A549 (cell line): ENCODE measurements at regions not wholly inside any gene's neighbourhood (a gene's known extent, or its start where the extent isn't known, plus 50 kb on each side); places are given as distances from the start of the nearest gene placed in this dataset.

Experiments
- ATAC-seq, 2 experiments: fragments of 200-7000 bp in 1 of 2; fragments of >200 bp in 1 of 2; cut with Nextera tagmentation in 1 of 2; cut with Tn5 transposase in 1 of 2; 3 replicates each; pipeline versions ENCODE4 v1.8.0 to v1.9.1; 2018 to 2020; ENCODE audit warnings: mild to moderate bottlenecking in 1 of 2, moderate library complexity in 1 of 2
- CTCF ChIA-PET: fragments of 300-600 bp; sonication (Branson Sonifier 250); formaldehyde crosslinking; extraction: SDS; loops from one replicate; lab custom pipeline; 2021; ENCODE audit warnings: antibody characterized with exemption, inconsistent platforms; lab: Yijun Ruan, JAX
- POLR2A ChIA-PET: fragments of 350-600 bp; formaldehyde crosslinking; extraction: SDS; loops from one replicate; lab custom pipeline; 2021; ENCODE audit warnings: antibody characterized with exemption, inconsistent platforms; lab: Yijun Ruan, JAX
- DNase-seq, 2 experiments: peaks; one replicate each; pipeline versions ENCODE4 v3.0.0 to v3.0.0-alpha.2; 2011 to 2016; ENCODE audit warnings: low read depth in 1 of 2, low spot score in 1 of 2
- FAIRE-seq: peaks from 2 replicates; lab custom pipeline; 2011; peaks lifted over from hg19 to GRCh38; lab: Jason Lieb, UNC
- H3K27ac ChIP-seq, 2 experiments: fragments of >200 bp; sonication (Bioruptor Twin); formaldehyde crosslinking; 3 replicates each; pipeline ENCODE4 v1.5.1; 2016 to 2017
- H3K4me1 ChIP-seq: fragments of >200 bp; sonication (Bioruptor Twin); formaldehyde crosslinking; 3 replicates; pipeline ENCODE4 v1.6.1; 2016
- H3K4me2 ChIP-seq: fragments of >200 bp; sonication (Bioruptor Twin); formaldehyde crosslinking; 3 replicates; pipeline ENCODE4 v1.6.1; 2016
- H3K4me3 ChIP-seq: fragments of >200 bp; sonication (Bioruptor Twin); formaldehyde crosslinking; 3 replicates; pipeline ENCODE4 v1.5.1; 2016
- H3K9me3 ChIP-seq: fragments of >200 bp; sonication (Bioruptor Twin); formaldehyde crosslinking; 3 replicates; pipeline ENCODE4 v1.6.1; 2016
- BCL3 ChIP-seq: fragments of >200 bp; sonication (Bioruptor Twin); formaldehyde crosslinking; IDR thresholded peaks from 3 replicates; pipeline ENCODE4 v1.6.1; 2016
- BHLHE40 ChIP-seq: IDR thresholded peaks from 2 replicates; pipeline ENCODE4 v1.6.1; 2012; ENCODE audit warnings: low read depth, low read length, inconsistent platforms
- CBX8 ChIP-seq: fragments of 200-600 bp; sonication (generic); IDR thresholded peaks from 2 replicates; pipeline ENCODE4 v1.6.1; 2016
- CHD4 ChIP-seq: fragments of 200-600 bp; sonication (generic); IDR thresholded peaks from 2 replicates; pipeline ENCODE4 v1.6.1; 2016; ENCODE audit warnings: antibody characterized with exemption, mild to moderate bottlenecking, borderline replicate concordance
- FOSB ChIP-seq: fragments of 250-450 bp; sonication (Bioruptor Pico); IDR thresholded peaks from 2 replicates; pipeline ENCODE4 v1.5.0; 2020; ENCODE audit warnings: mild to moderate bottlenecking, moderate library complexity
- GATA3 ChIP-seq: IDR thresholded peaks from 2 replicates; pipeline ENCODE4 v1.6.1; 2012; ENCODE audit warnings: borderline replicate concordance
- HEYL ChIP-seq: fragments of 250-450 bp; sonication (Bioruptor Pico); IDR thresholded peaks from 2 replicates; pipeline ENCODE4 v1.8.0; 2021; ENCODE audit warnings: mild to moderate bottlenecking, moderate library complexity
- HMGXB4 ChIP-seq: fragments of 250-450 bp; sonication (Bioruptor Pico); IDR thresholded peaks from 2 replicates; pipeline ENCODE4 v1.5.0; 2021; ENCODE audit warnings: mild to moderate bottlenecking, moderate library complexity, borderline replicate concordance
- JUN ChIP-seq, 2 experiments: fragments of >200 bp; sonication (Bioruptor Twin); formaldehyde crosslinking; IDR thresholded peaks; 2 replicates in 1 of 2; 3 replicates in 1 of 2; pipeline ENCODE4 v1.6.1; 2016 to 2017
- JUNB ChIP-seq: fragments of >200 bp; sonication (Bioruptor Twin); formaldehyde crosslinking; IDR thresholded peaks from 2 replicates; pipeline ENCODE4 v1.6.1; 2016
- KDM1A ChIP-seq: fragments of 200-600 bp; sonication (generic); IDR thresholded peaks from 2 replicates; pipeline ENCODE4 v1.6.1; 2016; ENCODE audit warnings: low read depth, mild to moderate bottlenecking
- MAFK ChIP-seq: fragments of 450-650 bp; IDR thresholded peaks from 2 replicates; pipeline ENCODE4 v1.6.1; 2014; ENCODE audit not compliant: partially characterized antibody
- NR3C1 ChIP-seq: fragments of >200 bp; sonication (Bioruptor Twin); formaldehyde crosslinking; IDR thresholded peaks from 3 replicates; pipeline ENCODE4 v1.6.1; 2017
- POLR2A ChIP-seq: IDR thresholded peaks from 2 replicates; pipeline ENCODE4 v1.6.1; 2012; ENCODE audit warnings: mild to moderate bottlenecking, low read length
- REST ChIP-seq: fragments of 200-600 bp; sonication (generic); IDR thresholded peaks from 2 replicates; pipeline ENCODE4 v1.6.1; 2016; ENCODE audit warnings: antibody characterized with exemption, mild to moderate bottlenecking, moderate library complexity
- TFCP2L1 ChIP-seq: fragments of 250-450 bp; sonication (Bioruptor Pico); IDR thresholded peaks from 2 replicates; pipeline ENCODE4 v1.5.0; 2021; ENCODE audit warnings: mild to moderate bottlenecking
- ZC3H11A ChIP-seq: fragments of 450-650 bp; IDR thresholded peaks from 2 replicates; pipeline ENCODE4 v1.6.1; 2014; ENCODE audit warnings: antibody characterized with exemption, mild to moderate bottlenecking
- ZSCAN20 ChIP-seq: fragments of 250-450 bp; sonication (Bioruptor Pico); IDR thresholded peaks from 2 replicates; pipeline ENCODE4 v1.8.0; 2022; ENCODE audit warnings: mild to moderate bottlenecking, moderate library complexity
- WGBS: methylation state at CpG from one replicate; pipeline ENCODE4 v1.1.6; 2017; ENCODE audit errors: missing lambda C conversion rate; 5-methylcytosine and 5-hydroxymethylcytosine counted together
- TF ChIP-seq, protein P1 (sequence below): IDR thresholded peaks from 2 replicates; pipeline ENCODE4 v1.6.1; 2012
- TF ChIP-seq, protein P2 (sequence below): IDR thresholded peaks from 2 replicates; pipeline ENCODE4 v1.6.1; 2012; ENCODE audit warnings: low read depth, borderline replicate concordance

GRCh38 chr9:87181670-87182069 lies 234.4 kb upstream of the GAS1 start:
- CTCF ChIA-PET: no interaction called here
- DNase-seq: no peak
- peaks cover 2% of the 10 kb centered on the region; the same call in 1 of the 3 replicates for H3K9me3 ChIP-seq
- H3K4me3 ChIP-seq: no peak overlapping the region
- TF ChIP-seq, protein P1, sequence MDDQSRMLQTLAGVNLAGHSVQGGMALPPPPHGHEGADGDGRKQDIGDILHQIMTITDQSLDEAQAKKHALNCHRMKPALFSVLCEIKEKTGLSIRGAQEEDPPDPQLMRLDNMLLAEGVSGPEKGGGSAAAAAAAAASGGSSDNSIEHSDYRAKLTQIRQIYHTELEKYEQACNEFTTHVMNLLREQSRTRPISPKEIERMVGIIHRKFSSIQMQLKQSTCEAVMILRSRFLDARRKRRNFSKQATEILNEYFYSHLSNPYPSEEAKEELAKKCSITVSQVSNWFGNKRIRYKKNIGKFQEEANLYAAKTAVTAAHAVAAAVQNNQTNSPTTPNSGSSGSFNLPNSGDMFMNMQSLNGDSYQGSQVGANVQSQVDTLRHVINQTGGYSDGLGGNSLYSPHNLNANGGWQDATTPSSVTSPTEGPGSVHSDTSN: no peak
- TF ChIP-seq ZC3H11A (no peak), MAFK (no peak), REST (no peak), ZSCAN20 (CRISPR knock-in tag) (no peak), TFCP2L1 (CRISPR knock-in tag) (no peak), HEYL (CRISPR knock-in tag) (no peak), HMGXB4 (CRISPR knock-in tag) (no peak), BHLHE40 (no peak), BCL3 (no peak), JUNB (no peak), POLR2A (no peak), CHD4 (no peak)
- TF ChIP-seq, protein P2, sequence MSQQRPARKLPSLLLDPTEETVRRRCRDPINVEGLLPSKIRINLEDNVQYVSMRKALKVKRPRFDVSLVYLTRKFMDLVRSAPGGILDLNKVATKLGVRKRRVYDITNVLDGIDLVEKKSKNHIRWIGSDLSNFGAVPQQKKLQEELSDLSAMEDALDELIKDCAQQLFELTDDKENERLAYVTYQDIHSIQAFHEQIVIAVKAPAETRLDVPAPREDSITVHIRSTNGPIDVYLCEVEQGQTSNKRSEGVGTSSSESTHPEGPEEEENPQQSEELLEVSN: no peak
- TF ChIP-seq, all 56 proteins: peak for 0
- FAIRE-seq (no peak), ATAC-seq (no peak)
- Histone ChIP-seq H3K27ac (no peak overlapping the region), H3K4me2 (no peak overlapping the region), H3K4me1 (no peaks in the 10 kb centered on the region)
- 10% methylated on average over 1 of the region's 1 CpG for WGBS
- POLR2A ChIA-PET: no interaction called here

DNA sequence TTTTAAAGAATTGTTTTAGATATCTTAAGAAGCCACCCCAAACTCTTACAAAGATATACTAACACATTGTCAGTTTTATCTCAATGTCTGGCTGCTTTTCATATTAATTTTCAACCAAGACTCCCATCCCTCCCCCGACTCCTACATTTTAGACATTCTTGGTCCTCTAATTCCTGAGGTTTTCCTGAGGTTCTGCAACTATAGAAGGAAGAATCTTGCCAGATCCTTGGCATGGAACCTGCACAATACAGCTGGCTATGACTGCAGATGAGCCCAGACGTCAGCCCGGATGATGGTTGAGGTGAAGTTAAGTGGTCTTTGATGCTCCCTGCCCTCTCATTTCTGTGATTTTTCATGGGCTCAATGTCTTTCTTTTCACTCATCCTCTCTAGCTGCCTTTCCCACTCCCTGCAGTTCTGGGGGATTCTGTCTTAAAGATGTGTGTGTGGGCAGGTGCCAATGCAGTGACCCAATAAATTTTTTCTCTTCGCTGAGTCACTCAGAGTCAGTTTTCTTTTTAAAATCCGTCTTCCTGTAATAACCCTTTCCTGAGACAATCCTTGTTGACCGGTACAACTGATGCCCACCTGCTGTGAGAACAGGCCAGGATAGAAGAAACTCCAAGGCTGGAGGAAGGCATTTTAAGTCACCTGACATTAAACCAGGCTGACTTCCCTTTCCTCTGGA lies 237.8 kb upstream of the GAS1 start:
- ATAC-seq (no peak), DNase-seq (no peak), FAIRE-seq (no peak)
- ChIA-PET POLR2A (no interaction called here), CTCF (no interaction called here)
- TF ChIP-seq POLR2A (no peak), JUN (IDR thresholded peaks at IDR 0.05) (no peak), KDM1A (no peak), CBX8 (no peak), FOSB (no peak), MAFK (no peak), CHD4 (no peak), NR3C1 (no peak), GATA3 (no peak)
- TF ChIP-seq, protein P2: no peak
- Histone ChIP-seq H3K4me2 (no peak overlapping the region), H3K27ac (no peak overlapping the region), H3K4me1 (no peaks in the 10 kb centered on the region), H3K9me3 (peaks cover 2% of the 10 kb centered on the region; the same call in 1 of the 3 replicates), H3K4me3 (no peak overlapping the region)
- WGBS: 25% methylated on average over 6 of the region's 6 CpGs
